Stomach (tissue), 8 donors: ENCODE measurements at regions not wholly inside any gene's neighbourhood (a gene's known extent, or its start where the extent isn't known, plus 50 kb on each side); places are given as distances from the start of the nearest gene placed in this dataset.

Experiments used
- DNase-seq, 2 donors: peaks; one replicate each; pipeline versions ENCODE4 v3.0.0 to v3.0.0-alpha.2; 2013 to 2019
- H3K27ac ChIP-seq, 5 donors: fragments of 200-600 bp in 4 of 5; sonication (generic) in 4 of 5; one replicate each; pipeline ENCODE4 v1.5.1; 2013 to 2019; ENCODE audit warnings: mild to moderate bottlenecking in 1 of 5, moderate library complexity in 1 of 5
- H3K27me3 ChIP-seq, 3 donors: fragments of 200-600 bp; sonication (generic); one replicate each; pipeline ENCODE4 v1.5.1; 2017 to 2019; ENCODE audit warnings: mixed run types in 1 of 3
- H3K36me3 ChIP-seq, 4 donors: fragments of 200-600 bp; sonication (generic); 1 replicate in 3 of 4; 2 replicates in 1 of 4; pipeline ENCODE4 v1.5.1; 2016 to 2019
- H3K4me1 ChIP-seq, 4 donors: fragments of 200-600 bp; sonication (generic); one replicate each; pipeline ENCODE4 v1.5.1; 2016 to 2019
- H3K4me3 ChIP-seq, 4 donors: fragments of 200-600 bp; sonication (generic) in 3 of 4; one replicate each; pipeline ENCODE4 v1.5.1; 2016 to 2019; ENCODE audit warnings: mild to moderate bottlenecking in 1 of 4
- H3K9me3 ChIP-seq, 4 donors: fragments of 200-600 bp; sonication (generic); one replicate each; pipeline ENCODE4 v1.5.1; 2016 to 2019
- EP300 ChIP-seq: sonication (generic); formaldehyde crosslinking; IDR thresholded peaks from one replicate; pipeline ENCODE4 v1.6.1; 2017; ENCODE audit warnings: antibody characterized with exemption
- POLR2A ChIP-seq, 4 donors: fragments of 450-650 bp; IDR thresholded peaks; one replicate each; pipeline ENCODE4 v1.6.1; 2016; ENCODE audit warnings: antibody characterized with exemption in 4 of 4, control low read depth in 2 of 4, mild to moderate bottlenecking in 1 of 4, moderate library complexity in 1 of 4
- POLR2AphosphoS5 ChIP-seq, 3 donors: sonication (generic); formaldehyde crosslinking; IDR thresholded peaks; one replicate each; pipeline ENCODE4 v1.6.1; 2016; ENCODE audit warnings: antibody characterized with exemption in 3 of 3
- WGBS, 5 donors: extraction: QIAGEN DNeasy Blood & Tissue Kit in 3 of 5; methylation state at CpG; one replicate each; pipeline versions ENCODE4 v1.1.5 to v1.1.7; 2013 to 2018; 5-methylcytosine and 5-hydroxymethylcytosine counted together
- intact Hi-C: fragments of 100-400 bp; cut with DNase I; formaldehyde crosslinking; loops from one replicate; pipeline ENCODE4 v1.15.1; 2023; ENCODE audit warnings: low total_unique reads
- TF ChIP-seq, protein P1 (sequence below), 7 experiments: fragments of 450-650 bp in 4 of 7; fragments of 200-600 bp in 3 of 7; sonication (generic) in 3 of 7; IDR thresholded peaks; one replicate each; pipeline ENCODE4 v1.5.1; 2016 to 2019; ENCODE audit warnings: antibody characterized with exemption in 7 of 7, control low read depth in 2 of 7, mild to moderate bottlenecking in 1 of 7
- donor health status: healthy with polysubstance abuse.
- donor health status: Bipolar disorder and iron deficiency.
- donor health status: healthy.

DNA sequence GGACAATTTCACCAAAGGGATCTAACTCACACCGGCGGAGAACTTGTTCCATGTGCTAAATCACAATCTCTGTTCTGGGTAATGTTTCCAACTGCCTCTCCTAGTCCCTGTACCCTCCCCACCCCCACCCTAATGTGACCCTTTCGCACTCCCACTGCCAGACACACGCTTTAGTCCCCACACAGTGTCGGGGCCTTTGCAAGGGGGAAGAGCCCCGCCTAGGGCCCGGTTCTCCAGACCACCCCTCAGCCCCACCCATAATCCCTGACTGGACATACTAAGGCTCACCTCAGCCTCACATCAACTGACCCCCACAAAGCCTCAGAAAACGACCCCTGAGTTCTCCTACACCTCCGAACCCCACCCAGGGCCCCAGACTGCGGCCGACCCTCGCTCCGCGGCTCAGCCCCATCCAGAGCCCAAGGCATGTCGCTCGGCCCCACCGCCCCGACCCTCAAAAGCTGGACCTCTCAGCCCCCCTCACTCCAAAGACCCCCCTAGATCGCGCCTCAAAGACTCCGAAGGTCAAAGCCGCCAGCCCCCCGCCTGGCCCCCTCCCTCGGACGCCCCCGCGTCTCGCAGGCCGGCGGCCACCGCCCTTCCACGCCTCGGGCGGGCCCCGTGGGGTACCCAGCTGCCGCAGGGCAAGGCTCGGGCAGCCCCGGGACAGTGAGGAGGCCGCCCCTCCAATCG lies 72.0 kb upstream of the MAP4 start:
- TF ChIP-seq POLR2AphosphoS5 (IDR thresholded peaks at IDR 0.05) (no peak), EP300 (no peak), POLR2A (IDR thresholded peaks at IDR 0.05) (no peak)
- TF ChIP-seq, protein P1, sequence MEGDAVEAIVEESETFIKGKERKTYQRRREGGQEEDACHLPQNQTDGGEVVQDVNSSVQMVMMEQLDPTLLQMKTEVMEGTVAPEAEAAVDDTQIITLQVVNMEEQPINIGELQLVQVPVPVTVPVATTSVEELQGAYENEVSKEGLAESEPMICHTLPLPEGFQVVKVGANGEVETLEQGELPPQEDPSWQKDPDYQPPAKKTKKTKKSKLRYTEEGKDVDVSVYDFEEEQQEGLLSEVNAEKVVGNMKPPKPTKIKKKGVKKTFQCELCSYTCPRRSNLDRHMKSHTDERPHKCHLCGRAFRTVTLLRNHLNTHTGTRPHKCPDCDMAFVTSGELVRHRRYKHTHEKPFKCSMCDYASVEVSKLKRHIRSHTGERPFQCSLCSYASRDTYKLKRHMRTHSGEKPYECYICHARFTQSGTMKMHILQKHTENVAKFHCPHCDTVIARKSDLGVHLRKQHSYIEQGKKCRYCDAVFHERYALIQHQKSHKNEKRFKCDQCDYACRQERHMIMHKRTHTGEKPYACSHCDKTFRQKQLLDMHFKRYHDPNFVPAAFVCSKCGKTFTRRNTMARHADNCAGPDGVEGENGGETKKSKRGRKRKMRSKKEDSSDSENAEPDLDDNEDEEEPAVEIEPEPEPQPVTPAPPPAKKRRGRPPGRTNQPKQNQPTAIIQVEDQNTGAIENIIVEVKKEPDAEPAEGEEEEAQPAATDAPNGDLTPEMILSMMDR (IDR thresholded peaks at IDR 0.05): no peak
- no peaks in the 10 kb centered on the region for H3K9me3 ChIP-seq
- peak; percentile 28 to 77 for DNase-seq
- H3K36me3 ChIP-seq: peaks cover 0 to 8% (median 6%) of the 10 kb centered on the region in 4 donors
- peaks cover 19 to 60% (median 35%) of the 10 kb centered on the region in 4 donors for H3K4me1 ChIP-seq
- H3K27ac ChIP-seq: peak overlapping the region; percentile 97 to 99 (median 99)
- 0 to 1% (median 0%) methylated on average over 18 to 40 of the region's 40 CpGs for WGBS, 5 donors
- intact Hi-C loops: no loop called here
- H3K4me3 ChIP-seq: peak overlapping the region; percentile 76 to 100 (median 92)
- H3K27me3 ChIP-seq: no peaks in the 10 kb centered on the region

DNA sequence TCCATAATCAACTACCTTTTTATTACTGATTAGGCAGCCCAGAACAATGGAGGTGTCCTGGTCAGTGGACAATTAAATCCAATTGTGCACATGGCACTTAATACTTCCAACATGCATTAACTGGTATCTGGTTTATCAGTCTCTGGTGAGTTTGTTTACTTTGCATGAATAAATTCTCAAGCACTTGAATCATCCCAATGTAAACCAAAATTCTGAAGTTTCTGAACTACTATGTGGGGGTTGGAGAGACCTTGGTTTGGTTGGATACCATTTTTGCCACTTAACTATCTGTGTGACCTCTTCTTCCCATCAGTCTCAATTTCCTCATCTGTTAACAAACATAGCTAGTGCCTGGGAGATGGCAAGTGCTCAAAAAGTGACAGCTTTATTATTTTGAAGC lies 70.5 kb upstream of the MAP4 start:
- H3K9me3 ChIP-seq: no peaks in the 10 kb centered on the region
- H3K4me1 ChIP-seq: peaks cover 26 to 73% (median 43%) of the 10 kb centered on the region in 4 donors
- no peak for DNase-seq
- H3K27me3 ChIP-seq: no peaks in the 10 kb centered on the region
- peak overlapping the region in 4 of 5 donors; percentile 97 to 99 (median 99) for H3K27ac ChIP-seq
- TF ChIP-seq, protein P1 (IDR thresholded peaks at IDR 0.05): no peak
- TF ChIP-seq POLR2A (IDR thresholded peaks at IDR 0.05): no peak
- no peak for TF ChIP-seq EP300
- no peak for TF ChIP-seq POLR2AphosphoS5 (IDR thresholded peaks at IDR 0.05)
- intact Hi-C loops: no loop called here
- H3K4me3 ChIP-seq: peak overlapping the region in 3 of 4 donors; percentile 3 to 97 (median 88)
- H3K36me3 ChIP-seq: peaks cover 0 to 8% (median 6%) of the 10 kb centered on the region in 4 donors

DNA sequence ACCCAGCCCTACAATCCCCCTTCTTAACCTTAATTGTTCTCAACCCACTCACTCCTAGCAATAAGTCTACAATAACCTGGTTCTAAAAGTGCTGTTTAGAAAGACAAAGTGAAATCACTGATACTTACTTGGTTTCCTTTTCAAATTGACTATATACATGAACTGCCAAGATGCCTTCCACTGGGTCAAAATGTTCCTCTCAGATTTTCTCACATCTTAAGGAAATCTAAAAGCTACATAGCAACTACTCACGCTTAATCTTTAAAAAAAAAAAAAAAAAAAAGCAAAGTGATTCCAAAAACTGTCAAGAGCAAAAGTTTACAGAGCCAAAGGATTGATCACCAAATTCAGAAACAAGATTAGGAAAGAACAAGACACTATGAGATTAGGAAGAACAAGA lies 68.7 kb upstream of the MAP4 start:
- Histone ChIP-seq H3K4me3 (no peak overlapping the region), H3K4me1 (peaks cover 26 to 86% (median 52%) of the 10 kb centered on the region in 4 donors), H3K27me3 (no peaks in the 10 kb centered on the region), H3K27ac (peak overlapping the region in 4 of 5 donors; percentile 54 to 99 (median 98)), H3K36me3 (peaks cover 0 to 8% (median 6%) of the 10 kb centered on the region in 4 donors), H3K9me3 (no peaks in the 10 kb centered on the region)
- WGBS, 5 donors: 63 to 74% (median 68%) methylated on average over 1 of the region's 1 CpG
- DNase-seq: no peak
- no peak for TF ChIP-seq EP300
- TF ChIP-seq POLR2AphosphoS5 (IDR thresholded peaks at IDR 0.05): no peak
- TF ChIP-seq, protein P1 (IDR thresholded peaks at IDR 0.05): no peak
- no peak for TF ChIP-seq POLR2A (IDR thresholded peaks at IDR 0.05)
- intact Hi-C loops: no loop called here

GRCh38 chr3:48084170-48084569 lies 68.0 kb upstream of the MAP4 start:
- no peaks in the 10 kb centered on the region for H3K27me3 ChIP-seq
- peaks cover 0 to 8% (median 6%) of the 10 kb centered on the region in 4 donors for H3K36me3 ChIP-seq
- 59 to 76% (median 68%) methylated on average over 2 of the region's 2 CpGs for WGBS, 5 donors
- H3K4me1 ChIP-seq: peaks cover 26 to 81% (median 53%) of the 10 kb centered on the region in 4 donors
- no peaks in the 10 kb centered on the region for H3K9me3 ChIP-seq
- intact Hi-C loops: no loop called here
- no peak for DNase-seq
- TF ChIP-seq, protein P1 (IDR thresholded peaks at IDR 0.05): no peak
- TF ChIP-seq EP300 (no peak), POLR2AphosphoS5 (IDR thresholded peaks at IDR 0.05) (no peak), POLR2A (IDR thresholded peaks at IDR 0.05) (no peak)
- peak overlapping the region in 4 of 5 donors; percentile 54 to 99 (median 98) for H3K27ac ChIP-seq
- H3K4me3 ChIP-seq: no peak overlapping the region
